Astrocyte (in vitro differentiated cells and primary cell): ENCODE measurements at regions not wholly inside any gene's neighbourhood (a gene's known extent, or its start where the extent isn't known, plus 50 kb on each side); places are given as distances from the start of the nearest gene placed in this dataset.
"Not testable (repeated sequence)": the region's sequence is repeated elsewhere in the genome, so short reads cannot be mapped to it uniquely, and the experiment has no call there.

Source experiments
- DNase-seq: peaks from one replicate; pipeline ENCODE4 v3.0.0-alpha.2; 2010; ENCODE audit warnings: low read depth
- FAIRE-seq: peaks from 2 replicates; lab custom pipeline; 2011; peaks lifted over from hg19 to GRCh38; lab: Jason Lieb, UNC
- H2AFZ ChIP-seq: 2 replicates; pipeline ENCODE4 v1.6.0; 2012; ENCODE audit warnings: low read depth, low read length, inconsistent platforms
- H3K27ac ChIP-seq: 2 replicates; pipeline ENCODE4 v1.5.1; 2011; ENCODE audit warnings: low read depth, low read length, inconsistent platforms
- H3K27me3 ChIP-seq: 2 replicates; pipeline ENCODE4 v1.6.0; 2011; ENCODE audit warnings: low read length, inconsistent platforms; ENCODE audit not compliant: insufficient read depth
- H3K36me3 ChIP-seq: 2 replicates; pipeline ENCODE4 v1.5.1; 2011; ENCODE audit warnings: low read length, inconsistent platforms; ENCODE audit not compliant: insufficient read depth
- H3K4me1 ChIP-seq: 2 replicates; pipeline ENCODE4 v1.5.1; 2011; ENCODE audit warnings: low read length, inconsistent platforms; ENCODE audit not compliant: insufficient read depth
- H3K4me2 ChIP-seq: 2 replicates; pipeline ENCODE4 v1.6.0; 2012; ENCODE audit warnings: low read length, inconsistent platforms
- H3K4me3 ChIP-seq: 2 replicates; pipeline ENCODE4 v1.5.1; 2011; ENCODE audit warnings: low read depth, mild to moderate bottlenecking, low read length, inconsistent platforms; ENCODE audit not compliant: insufficient read depth
- H3K79me2 ChIP-seq: 2 replicates; pipeline ENCODE4 v1.6.0; 2012; ENCODE audit warnings: mild to moderate bottlenecking, low read length, inconsistent platforms; ENCODE audit not compliant: insufficient read depth
- H3K9ac ChIP-seq: 2 replicates; pipeline ENCODE4 v1.6.0; 2012; ENCODE audit warnings: mild to moderate bottlenecking, low read length, inconsistent platforms
- H3K9me3 ChIP-seq: 2 replicates; pipeline ENCODE4 v1.5.1; 2012; ENCODE audit warnings: low read depth, mild to moderate bottlenecking, low read length, inconsistent platforms; ENCODE audit not compliant: insufficient read depth
- H4K20me1 ChIP-seq: 2 replicates; pipeline ENCODE4 v1.6.0; 2012; ENCODE audit warnings: low read length, inconsistent platforms; ENCODE audit not compliant: insufficient read depth
- H3K27ac Mint-ChIP-seq: one replicate; pipeline ENCODE4 v1.8.0; 2021; ENCODE audit warnings: mild to moderate bottlenecking, mixed read lengths; ENCODE audit not compliant: unreplicated experiment
- H3K27me3 Mint-ChIP-seq: one replicate; pipeline ENCODE4 v1.8.0; 2021; ENCODE audit warnings: low read depth, mixed read lengths; ENCODE audit not compliant: unreplicated experiment
- H3K36me3 Mint-ChIP-seq: one replicate; pipeline ENCODE4 v1.8.0; 2021; ENCODE audit warnings: low read depth, mixed read lengths; ENCODE audit not compliant: unreplicated experiment
- H3K4me1 Mint-ChIP-seq: one replicate; pipeline ENCODE4 v1.8.0; 2021; ENCODE audit warnings: low read depth, mixed read lengths; ENCODE audit not compliant: unreplicated experiment
- H3K4me3 Mint-ChIP-seq: one replicate; pipeline ENCODE4 v1.8.0; 2021; ENCODE audit warnings: mild to moderate bottlenecking, moderate library complexity, mixed read lengths; ENCODE audit not compliant: unreplicated experiment
- H3K9me3 Mint-ChIP-seq: one replicate; pipeline ENCODE4 v1.8.0; 2021; ENCODE audit warnings: mild to moderate bottlenecking, mixed read lengths; ENCODE audit not compliant: unreplicated experiment

- not testable (repeated sequence) for H3K27me3 Mint-ChIP-seq, FAIRE-seq, H3K36me3 ChIP-seq, H3K4me1 ChIP-seq, H2AFZ ChIP-seq, H3K27ac ChIP-seq, H3K36me3 Mint-ChIP-seq, H3K4me3 ChIP-seq, H3K4me3 Mint-ChIP-seq, H3K27me3 ChIP-seq, H3K27ac Mint-ChIP-seq, H3K4me2 ChIP-seq, H3K9me3 Mint-ChIP-seq, H3K79me2 ChIP-seq, DNase-seq, H3K9ac ChIP-seq, H4K20me1 ChIP-seq, H3K9me3 ChIP-seq
- H3K4me1 Mint-ChIP-seq: peaks cover 15% of the 10 kb centered on the region
These were observed 168.9 kb downstream of the SPDYE17 start for GRCh38 chr7:76863150-76863773.

- not testable (repeated sequence) for DNase-seq, H3K27ac Mint-ChIP-seq, H3K9me3 ChIP-seq, H3K36me3 Mint-ChIP-seq, H3K36me3 ChIP-seq, H3K79me2 ChIP-seq, H3K27ac ChIP-seq, H3K4me1 ChIP-seq, H2AFZ ChIP-seq, H4K20me1 ChIP-seq, H3K4me3 Mint-ChIP-seq, H3K4me2 ChIP-seq, H3K4me3 ChIP-seq, H3K9me3 Mint-ChIP-seq, H3K9ac ChIP-seq, H3K27me3 Mint-ChIP-seq, H3K27me3 ChIP-seq, FAIRE-seq
- H3K4me1 Mint-ChIP-seq: peaks cover 15% of the 10 kb centered on the region
These were observed 169.9 kb downstream of the SPDYE17 start for GRCh38 chr7:76862241-76862640.

- H4K20me1 ChIP-seq, H3K27ac Mint-ChIP-seq, H3K36me3 ChIP-seq, H2AFZ ChIP-seq, DNase-seq, H3K79me2 ChIP-seq, FAIRE-seq, H3K9me3 Mint-ChIP-seq, H3K4me3 ChIP-seq, H3K27me3 Mint-ChIP-seq, H3K27ac ChIP-seq, H3K4me2 ChIP-seq, H3K9ac ChIP-seq, H3K36me3 Mint-ChIP-seq, H3K4me1 ChIP-seq, H3K9me3 ChIP-seq, H3K4me3 Mint-ChIP-seq, H3K27me3 ChIP-seq: not testable (repeated sequence)
- H3K4me1 Mint-ChIP-seq: peaks cover 13% of the 10 kb centered on the region
These were observed 172.2 kb downstream of the SPDYE17 start for GRCh38 chr7:76859933-76860332.

- H2AFZ ChIP-seq, H3K4me1 Mint-ChIP-seq, H3K27ac ChIP-seq, H3K27me3 ChIP-seq, DNase-seq, H3K79me2 ChIP-seq, H3K36me3 ChIP-seq, FAIRE-seq, H3K9me3 ChIP-seq, H3K27ac Mint-ChIP-seq, H3K36me3 Mint-ChIP-seq, H3K9me3 Mint-ChIP-seq, H3K27me3 Mint-ChIP-seq, H3K4me1 ChIP-seq, H4K20me1 ChIP-seq, H3K4me3 Mint-ChIP-seq, H3K9ac ChIP-seq, H3K4me2 ChIP-seq, H3K4me3 ChIP-seq: not testable (repeated sequence)
These were observed 177.5 kb downstream of the SPDYE17 start for GRCh38 chr7:76854631-76855030.

- not testable (repeated sequence) for H3K4me1 ChIP-seq, H3K9me3 Mint-ChIP-seq
These were observed 179.2 kb downstream of the SPDYE17 start for GRCh38 chr7:76852787-76853584.

GRCh38 chr7:76852362-76852761 is 179.8 kb downstream of the SPDYE17 start:
- not testable (repeated sequence) for DNase-seq, H3K36me3 ChIP-seq, H3K79me2 ChIP-seq, H3K27ac ChIP-seq, H3K36me3 Mint-ChIP-seq, H3K4me3 ChIP-seq, H4K20me1 ChIP-seq, H3K9ac ChIP-seq, H3K27me3 ChIP-seq, H3K4me1 ChIP-seq, H3K27ac Mint-ChIP-seq, H3K4me3 Mint-ChIP-seq, H3K4me1 Mint-ChIP-seq, H3K27me3 Mint-ChIP-seq, FAIRE-seq, H3K9me3 ChIP-seq, H2AFZ ChIP-seq, H3K4me2 ChIP-seq, H3K9me3 Mint-ChIP-seq

More at GRCh38 chr7:76852787-76853584, 179.2 kb downstream of the SPDYE17 start:
- not testable (repeated sequence) for H3K4me2 ChIP-seq, H2AFZ ChIP-seq, H3K36me3 ChIP-seq, H3K36me3 Mint-ChIP-seq, H3K27me3 Mint-ChIP-seq, H3K4me3 ChIP-seq, FAIRE-seq, H3K4me3 Mint-ChIP-seq, H3K27me3 ChIP-seq, H4K20me1 ChIP-seq, H3K27ac Mint-ChIP-seq, H3K4me1 Mint-ChIP-seq, DNase-seq, H3K27ac ChIP-seq, H3K79me2 ChIP-seq, H3K9ac ChIP-seq, H3K9me3 ChIP-seq
